ENCODE measurements at regions not wholly inside any gene's neighbourhood (a gene's known extent, or its start where the extent isn't known, plus 50 kb on each side); places are given as distances from the start of the nearest gene placed in this dataset.
A peak's percentile ranks its signal among the peaks of the same experiment; 100 is the strongest.
"Not testable (repeated sequence)": the region's sequence is repeated elsewhere in the genome, so short reads cannot be mapped to it uniquely, and the experiment has no call there.

- DNase-seq (ENCODE audit: low read depth) = no peak
Measured at GRCh38 chr10:3936422-3937040, 151.5 kb upstream of the KLF6 start.

GRCh38 chr10:3935933-3936359, 150.9 kb upstream of the KLF6 start:
- peak; percentile 60 for DNase-seq (ENCODE audit: low read depth)

GRCh38 chr10:3935141-3935540, 150.1 kb upstream of the KLF6 start:
- DNase-seq (ENCODE audit: low read depth) = no peak

DNA sequence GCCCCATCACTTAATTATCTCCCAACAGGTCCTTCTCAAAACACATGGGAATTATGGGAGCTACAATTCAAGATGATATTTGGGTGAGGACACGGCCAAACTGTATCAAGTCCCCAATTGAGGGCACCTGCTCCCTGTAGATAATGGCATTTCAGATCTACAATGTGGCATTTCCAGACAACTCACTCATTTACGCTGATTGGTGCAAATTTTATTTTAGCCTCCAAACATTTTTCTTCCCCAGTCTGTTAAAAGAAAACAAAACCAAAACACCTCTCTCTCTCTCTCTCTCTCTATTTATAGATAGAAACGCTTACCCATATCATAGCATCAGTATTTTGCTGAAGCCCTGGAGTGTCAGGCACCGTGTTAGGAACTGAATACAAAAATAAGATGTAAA, 148.7 kb upstream of the KLF6 start:
- DNase-seq (ENCODE audit: low read depth) = no peak

GRCh38 chr10:3932597-3933375, 147.8 kb upstream of the KLF6 start:
- DNase-seq (ENCODE audit: low read depth) = no peak

DNA sequence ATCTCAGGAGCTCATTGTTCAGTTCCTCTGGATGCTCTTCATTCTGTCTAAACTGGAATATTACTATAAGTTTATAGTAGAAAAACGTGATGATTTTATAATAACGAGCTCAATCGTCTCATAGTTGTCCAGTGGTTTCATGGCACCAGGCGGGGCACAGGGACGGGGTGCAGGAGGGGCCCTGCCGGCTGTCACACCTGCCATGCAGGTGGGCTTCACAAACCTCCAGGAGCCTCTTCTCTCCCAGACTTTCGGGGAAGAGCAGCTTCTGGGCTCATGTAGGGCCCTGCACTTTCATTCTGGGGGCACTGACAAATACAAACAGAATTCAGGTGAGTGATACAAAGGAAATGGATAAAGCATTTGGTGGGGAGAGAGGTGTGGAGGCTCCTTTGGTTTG, 146.9 kb upstream of the KLF6 start:
- DNase-seq (ENCODE audit: low read depth) = no peak

GRCh38 chr10:3931224-3931623, 146.2 kb upstream of the KLF6 start:
- DNase-seq (ENCODE audit: low read depth) = no peak

GRCh38 chr10:3928569-3928968, 143.6 kb upstream of the KLF6 start:
- DNase-seq (ENCODE audit: low read depth) = no peak

DNA sequence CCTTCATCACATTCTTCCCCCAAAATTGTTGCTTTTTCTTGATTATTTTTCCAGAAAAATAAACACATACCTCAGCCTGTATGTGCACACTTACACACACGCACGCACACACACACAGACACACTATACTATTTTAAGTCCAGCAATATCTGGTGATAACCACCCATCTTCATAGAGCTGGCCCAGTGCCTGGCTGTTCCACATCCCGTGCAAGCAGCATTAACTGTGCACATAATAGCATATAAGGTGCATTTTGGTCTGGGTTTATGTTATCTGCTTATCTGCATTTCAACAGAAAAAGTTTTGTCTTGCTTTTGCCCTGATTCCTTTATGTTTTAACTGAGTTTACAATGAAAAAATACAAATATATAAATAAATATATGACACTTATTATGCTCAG, 143.1 kb upstream of the KLF6 start:
- no peak for DNase-seq (ENCODE audit: low read depth)

DNA sequence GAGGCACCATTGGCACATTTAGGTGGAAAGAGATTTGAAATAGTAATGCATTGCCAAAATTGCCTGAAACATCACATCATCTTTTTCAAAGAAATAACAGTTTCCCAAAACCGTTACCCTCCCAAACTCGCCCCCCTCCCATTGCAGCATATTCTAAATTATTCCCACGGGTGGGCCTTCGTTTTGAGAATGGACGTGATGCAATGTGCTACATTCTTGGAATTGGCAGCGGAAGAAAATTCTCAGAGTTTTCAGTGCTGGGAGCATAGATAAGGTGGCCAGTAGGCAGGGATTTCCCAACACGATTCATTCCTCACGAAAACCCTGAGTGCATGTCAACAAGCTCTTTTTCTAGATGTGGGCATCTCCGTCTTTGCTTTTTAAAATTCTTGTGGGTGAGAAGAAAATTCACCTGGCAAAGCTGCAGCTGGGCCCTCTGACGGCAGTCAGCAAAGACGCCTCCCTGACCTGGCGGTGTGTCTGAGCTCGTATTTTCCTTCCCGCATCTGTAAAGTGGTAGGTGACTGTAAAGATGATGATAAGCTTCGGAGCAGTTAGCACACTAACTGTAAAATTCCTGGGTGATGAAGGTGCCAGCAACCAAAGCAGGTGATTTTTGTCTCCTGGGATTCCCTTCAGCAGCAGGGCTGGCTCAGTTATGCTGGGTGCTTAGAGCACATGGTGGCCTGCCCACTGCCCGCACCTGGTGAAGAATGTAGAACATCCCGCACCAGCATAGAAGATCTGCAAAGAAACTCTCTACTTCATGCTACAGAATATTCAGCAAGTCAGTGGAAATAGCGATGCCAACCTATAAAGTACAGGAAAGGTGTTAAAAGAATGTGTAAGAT, 141.9 kb upstream of the KLF6 start:
- DNase-seq (ENCODE audit: low read depth) = no peak

DNA sequence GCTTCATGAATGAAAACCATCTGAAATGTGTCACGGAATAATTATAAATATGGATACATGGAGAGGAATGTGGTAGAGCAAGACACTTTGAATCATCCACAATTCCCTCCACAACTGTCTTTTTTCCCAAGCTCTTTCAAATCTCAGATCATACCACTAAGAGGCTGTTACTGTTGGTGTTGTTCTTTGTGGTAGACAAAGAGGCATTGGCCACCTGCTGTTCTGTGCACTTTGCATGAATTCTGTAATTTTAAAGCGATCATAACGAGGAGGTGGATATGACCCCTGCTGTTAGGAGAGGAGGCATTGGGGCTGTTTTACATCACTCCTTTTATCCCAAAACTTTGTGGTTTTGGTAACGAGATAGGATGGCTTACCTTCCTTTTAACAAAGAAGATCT, 141.2 kb upstream of the KLF6 start:
- no peak for DNase-seq (ENCODE audit: low read depth)

DNA sequence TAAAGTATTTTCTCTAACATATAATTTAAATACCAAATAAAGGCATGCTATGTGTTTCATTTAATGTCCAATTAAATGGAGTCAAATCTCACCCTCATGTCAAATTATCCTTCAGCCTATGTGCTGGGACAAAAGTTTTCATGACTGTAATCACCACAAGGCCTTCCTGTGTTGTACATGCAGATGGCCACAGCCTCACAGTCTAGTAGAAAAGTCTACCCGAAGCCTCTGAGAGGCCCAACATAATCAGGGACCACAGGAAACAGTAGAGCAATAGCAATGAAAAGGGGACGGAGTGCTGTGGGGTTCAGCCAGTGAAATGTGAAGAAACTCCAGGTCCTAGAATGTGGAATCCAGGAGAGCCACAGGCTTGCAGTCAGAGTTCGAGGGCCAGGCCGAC, 140.2 kb upstream of the KLF6 start:
- no peak for DNase-seq (ENCODE audit: low read depth)

- peak; percentile 94 for DNase-seq (ENCODE audit: low read depth)
Measured at GRCh38 chr10:3924344-3924743, 139.3 kb upstream of the KLF6 start.

- no peak for DNase-seq (ENCODE audit: low read depth)
Measured at GRCh38 chr10:3923033-3923432, 138.0 kb upstream of the KLF6 start.

DNA sequence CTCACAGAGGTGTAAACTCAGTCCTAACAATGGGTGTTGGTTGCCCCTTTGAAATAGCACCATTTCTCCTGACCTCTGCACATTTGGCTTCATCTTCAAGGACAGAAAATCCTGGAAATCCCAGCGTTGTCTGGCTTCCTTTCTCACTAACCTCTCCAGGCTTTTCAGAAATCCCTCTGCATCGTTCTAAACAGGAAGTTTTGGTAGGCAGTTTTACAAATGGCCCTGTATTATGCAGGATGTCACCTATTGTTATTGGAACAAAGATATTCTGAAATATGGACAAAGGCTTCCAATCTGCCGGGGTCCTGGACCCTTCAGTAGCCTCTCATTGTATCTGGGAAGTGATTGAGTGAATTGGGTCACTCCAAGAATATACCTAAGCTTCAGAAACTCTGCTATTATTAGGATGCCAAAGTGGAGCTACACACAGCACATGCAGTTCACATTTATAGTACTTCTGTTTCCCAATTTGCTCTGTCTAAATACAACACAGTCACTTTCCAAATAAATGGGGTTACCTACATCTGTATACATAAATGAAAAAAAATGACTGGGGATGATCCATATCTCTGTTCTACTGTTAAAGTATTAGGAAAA, 134.8 kb upstream of the KLF6 start:
- DNase-seq (ENCODE audit: low read depth) = no peak

DNA sequence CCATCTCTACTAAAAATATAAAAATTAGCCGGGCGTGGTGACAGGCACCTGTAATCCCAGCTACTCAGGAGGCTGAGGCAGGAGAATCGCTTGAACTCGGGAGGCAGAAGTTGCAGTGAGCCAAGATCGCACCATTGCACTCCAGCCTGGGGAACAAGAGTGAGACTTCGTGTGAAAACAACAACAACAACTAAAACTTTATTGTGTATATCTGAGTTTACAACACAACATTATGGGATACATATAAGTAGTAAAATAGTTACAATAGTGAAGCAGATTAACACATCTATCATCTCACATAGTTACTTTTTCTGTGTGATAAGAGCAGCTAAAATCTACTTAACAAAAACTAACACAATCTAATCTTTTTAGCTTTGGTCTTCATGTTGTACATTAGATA, 132.4 kb upstream of the KLF6 start:
- not testable (repeated sequence) for DNase-seq (ENCODE audit: low read depth)

DNA sequence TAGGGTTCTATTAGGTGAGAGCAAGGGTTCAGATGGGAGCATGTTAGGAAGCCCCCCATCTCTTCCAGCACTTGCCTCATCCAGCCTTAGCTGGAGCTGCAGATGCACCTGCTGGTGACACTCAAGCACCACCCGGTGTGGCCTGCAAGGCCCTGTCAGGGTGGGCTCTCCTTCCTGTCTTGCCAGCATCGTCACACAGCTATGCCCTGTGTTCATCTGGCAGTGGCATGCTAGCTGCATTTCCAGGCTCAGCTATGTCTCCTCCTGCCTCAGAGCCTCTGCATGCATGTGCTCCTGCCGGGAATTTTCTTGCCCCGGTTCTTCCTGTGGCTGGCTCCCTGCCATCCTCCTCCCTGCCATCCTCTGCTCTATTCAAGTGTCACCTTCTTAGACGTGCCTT, 129.7 kb upstream of the KLF6 start:
- DNase-seq (ENCODE audit: low read depth) = no peak

DNA sequence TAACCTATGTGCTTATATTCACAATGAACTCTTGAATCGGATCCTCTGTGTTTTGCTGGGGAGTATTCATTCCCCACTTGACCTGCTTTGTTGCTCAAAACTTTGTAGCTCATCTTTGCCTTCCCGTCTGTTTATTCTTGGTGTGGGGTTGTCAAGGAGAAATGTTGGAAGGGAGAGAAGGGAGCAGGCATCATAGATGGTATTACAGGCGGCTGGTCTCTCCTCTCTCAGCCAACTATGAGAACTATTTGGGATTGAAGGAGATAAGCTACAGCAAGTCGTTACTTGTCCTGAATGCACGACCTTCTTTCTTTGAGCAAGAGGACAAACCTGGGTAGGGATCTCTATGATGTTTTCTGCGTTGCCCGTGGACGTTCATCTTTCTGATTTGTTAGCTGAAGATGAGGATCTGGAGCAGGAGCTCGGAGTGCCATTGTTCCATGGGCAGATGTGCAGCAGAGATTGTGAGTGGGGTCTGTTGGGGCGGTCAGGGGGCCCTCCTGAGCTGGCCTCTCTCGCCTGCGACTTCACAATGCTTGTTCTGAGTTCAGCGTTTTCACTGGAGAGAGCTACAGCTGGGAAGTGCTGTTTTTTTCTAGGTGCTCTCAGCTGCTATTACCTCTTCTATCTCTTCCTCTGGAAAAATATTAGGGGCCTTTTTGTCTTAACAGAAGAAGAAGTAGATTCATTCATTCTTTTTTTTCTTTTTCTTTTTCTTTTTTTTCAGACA, 126.9 kb upstream of the KLF6 start:
- no peak for DNase-seq (ENCODE audit: low read depth)

GRCh38 chr10:3911241-3911640, 126.2 kb upstream of the KLF6 start:
- DNase-seq (ENCODE audit: low read depth) = no peak

DNA sequence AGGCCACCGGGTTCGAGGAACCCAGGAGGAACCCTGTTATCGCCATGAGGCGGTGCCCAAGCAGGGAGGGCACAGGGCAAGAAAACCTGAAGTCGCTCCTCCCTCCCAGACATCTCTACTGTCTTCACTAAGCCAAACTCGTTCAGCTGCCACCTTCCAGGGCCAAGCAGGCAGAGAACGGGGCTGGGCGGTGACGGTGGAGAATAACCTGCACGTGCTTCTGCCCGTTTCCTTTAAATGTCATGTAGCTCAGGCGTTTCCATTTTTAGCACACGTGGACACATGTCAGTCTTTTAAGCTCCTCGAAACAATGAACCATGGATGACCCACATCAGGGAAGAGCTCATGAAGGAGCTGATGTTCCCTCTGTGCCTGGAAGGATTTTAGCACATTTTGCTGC, 124.3 kb upstream of the KLF6 start:
- no peak for DNase-seq (ENCODE audit: low read depth)

GRCh38 chr10:3908183-3908582, 123.2 kb upstream of the KLF6 start:
- DNase-seq (ENCODE audit: low read depth) = no peak

DNA sequence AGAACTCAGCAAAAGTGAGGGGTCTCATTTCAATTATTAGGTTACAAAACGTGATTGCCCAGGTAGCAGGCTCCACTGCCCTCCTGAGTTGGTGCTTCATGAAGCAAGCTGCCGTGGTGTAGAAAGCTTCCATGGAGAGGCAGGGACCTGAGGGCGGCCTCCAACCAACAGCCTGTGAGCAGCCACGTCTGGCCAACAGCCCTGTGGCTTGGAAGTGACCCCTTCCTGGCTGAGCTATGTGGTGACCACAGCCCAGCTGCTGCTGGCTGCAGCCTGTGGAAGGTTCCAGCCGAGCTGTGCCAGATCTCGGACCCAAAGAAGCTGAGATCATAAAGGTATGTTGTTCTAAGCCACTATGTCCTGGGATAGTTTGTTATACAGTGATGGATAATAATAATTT, 122.5 kb upstream of the KLF6 start:
- peak; percentile 58 for DNase-seq (ENCODE audit: low read depth)
